Ovary (tissue), 3 donors: ENCODE measurements at regions not wholly inside any gene's neighbourhood (a gene's known extent, or its start where the extent isn't known, plus 50 kb on each side); places are given as distances from the start of the nearest gene placed in this dataset.

Experiments
- EP300 ChIP-seq: sonication (generic); formaldehyde crosslinking; IDR thresholded peaks from one replicate; pipeline ENCODE4 v1.6.1; 2017; ENCODE audit warnings: antibody characterized with exemption
- POLR2A ChIP-seq: fragments of 450-650 bp; IDR thresholded peaks from one replicate; pipeline ENCODE4 v1.6.1; 2017; ENCODE audit warnings: antibody characterized with exemption, mild to moderate bottlenecking, moderate library complexity
- TF ChIP-seq, protein P1 (sequence below), 3 donors: fragments of 450-650 bp in 2 of 3; fragments of 200-600 bp in 1 of 3; IDR thresholded peaks; one replicate each; pipeline versions ENCODE4 v1.5.1 to v1.8.0; 2016 to 2022; ENCODE audit warnings: antibody characterized with exemption in 3 of 3, mild to moderate bottlenecking in 1 of 3
- donor health status: DM: no; HTN: no; CAD: no.

DNA sequence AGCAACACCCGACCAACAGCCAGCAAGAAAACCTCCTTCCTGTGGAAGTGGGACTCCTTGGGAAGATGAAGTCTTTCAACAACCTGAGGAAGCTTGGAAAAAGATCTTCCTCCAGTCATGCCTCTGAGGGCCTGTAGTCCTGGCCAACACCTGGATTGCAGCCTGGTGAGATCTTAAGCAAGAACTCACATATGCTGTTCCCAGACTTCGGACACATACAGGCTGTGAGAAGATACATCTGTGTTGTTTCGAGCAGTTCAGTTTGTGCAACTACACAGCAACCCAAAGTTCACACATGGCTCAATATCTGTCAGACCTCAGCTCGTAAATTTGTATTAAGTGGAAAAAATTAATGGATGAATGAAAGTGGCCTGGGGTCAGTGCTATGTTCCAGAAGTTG, 65.1 kb upstream of the UBAC2 start:
- TF ChIP-seq, protein P1, sequence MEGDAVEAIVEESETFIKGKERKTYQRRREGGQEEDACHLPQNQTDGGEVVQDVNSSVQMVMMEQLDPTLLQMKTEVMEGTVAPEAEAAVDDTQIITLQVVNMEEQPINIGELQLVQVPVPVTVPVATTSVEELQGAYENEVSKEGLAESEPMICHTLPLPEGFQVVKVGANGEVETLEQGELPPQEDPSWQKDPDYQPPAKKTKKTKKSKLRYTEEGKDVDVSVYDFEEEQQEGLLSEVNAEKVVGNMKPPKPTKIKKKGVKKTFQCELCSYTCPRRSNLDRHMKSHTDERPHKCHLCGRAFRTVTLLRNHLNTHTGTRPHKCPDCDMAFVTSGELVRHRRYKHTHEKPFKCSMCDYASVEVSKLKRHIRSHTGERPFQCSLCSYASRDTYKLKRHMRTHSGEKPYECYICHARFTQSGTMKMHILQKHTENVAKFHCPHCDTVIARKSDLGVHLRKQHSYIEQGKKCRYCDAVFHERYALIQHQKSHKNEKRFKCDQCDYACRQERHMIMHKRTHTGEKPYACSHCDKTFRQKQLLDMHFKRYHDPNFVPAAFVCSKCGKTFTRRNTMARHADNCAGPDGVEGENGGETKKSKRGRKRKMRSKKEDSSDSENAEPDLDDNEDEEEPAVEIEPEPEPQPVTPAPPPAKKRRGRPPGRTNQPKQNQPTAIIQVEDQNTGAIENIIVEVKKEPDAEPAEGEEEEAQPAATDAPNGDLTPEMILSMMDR (IDR thresholded peaks at IDR 0.05) = no peak
- TF ChIP-seq POLR2A (no peak), EP300 (no peak)
